H9 (cell line): ENCODE measurements at regions not wholly inside any gene's neighbourhood (a gene's known extent, or its start where the extent isn't known, plus 50 kb on each side); places are given as distances from the start of the nearest gene placed in this dataset.

ENCODE experiments used
- DNase-seq: peaks from one replicate; pipeline ENCODE4 v3.0.0-alpha.2; 2017
- H2AFZ ChIP-seq: one replicate; pipeline ENCODE4 v1.6.1; 2013; ENCODE audit warnings: mild to moderate bottlenecking, low read length, control low read depth, moderate library complexity
- H2AK5ac ChIP-seq: 2 replicates; pipeline ENCODE4 v1.6.1; 2013; ENCODE audit warnings: low read length, control low read depth, mixed read lengths; ENCODE audit not compliant: insufficient read length
- H2BK120ac ChIP-seq: one replicate; pipeline ENCODE4 v1.6.1; 2013; ENCODE audit warnings: low read depth, mild to moderate bottlenecking, low read length, control low read depth, inconsistent platforms; ENCODE audit not compliant: poor library complexity, severe bottlenecking
- H2BK12ac ChIP-seq: 2 replicates; pipeline ENCODE4 v1.6.1; 2013; ENCODE audit warnings: low read length, control low read depth, mixed read lengths, low read depth; ENCODE audit not compliant: insufficient read length
- H2BK15ac ChIP-seq: 2 replicates; pipeline ENCODE4 v1.6.1; 2013; ENCODE audit warnings: low read depth, low read length, control low read depth
- H2BK20ac ChIP-seq: one replicate; pipeline ENCODE4 v1.6.1; 2013; ENCODE audit warnings: low read depth, mild to moderate bottlenecking, low read length, control low read depth, inconsistent platforms; ENCODE audit not compliant: poor library complexity, severe bottlenecking
- H2BK5ac ChIP-seq: 2 replicates; pipeline ENCODE4 v1.6.1; 2013; ENCODE audit warnings: low read length, control low read depth, mixed read lengths; ENCODE audit not compliant: insufficient read length
- H3K14ac ChIP-seq: 2 replicates; pipeline ENCODE4 v1.6.1; 2013; ENCODE audit warnings: low read length, control low read depth; ENCODE audit not compliant: insufficient read depth
- H3K18ac ChIP-seq: 2 replicates; pipeline ENCODE4 v1.6.1; 2013; ENCODE audit warnings: low read depth, mild to moderate bottlenecking, mixed read lengths, low read length, control low read depth; ENCODE audit not compliant: insufficient read length
- H3K23ac ChIP-seq: 2 replicates; pipeline ENCODE4 v1.6.1; 2013; ENCODE audit warnings: low read length, control low read depth, mixed read lengths, low read depth; ENCODE audit not compliant: insufficient read length
- H3K23me2 ChIP-seq: 2 replicates; pipeline ENCODE4 v1.6.1; 2013; ENCODE audit warnings: low read depth, mild to moderate bottlenecking, mixed read lengths, low read length, control low read depth; ENCODE audit not compliant: insufficient read length, poor library complexity, severe bottlenecking
- H3K27ac ChIP-seq: 2 replicates; pipeline ENCODE4 v1.5.1; 2013; ENCODE audit warnings: low read length, control low read depth, mixed read lengths, low read depth; ENCODE audit not compliant: insufficient read length
- H3K27me3 ChIP-seq: 2 replicates; pipeline ENCODE4 v1.6.1; 2013; ENCODE audit warnings: low read length, control low read depth, inconsistent platforms; ENCODE audit not compliant: insufficient read depth
- H3K4ac ChIP-seq: 2 replicates; pipeline ENCODE4 v1.6.1; 2013; ENCODE audit warnings: low read depth, mild to moderate bottlenecking, control low read depth, inconsistent platforms, low read length, moderate library complexity
- H3K4me1 ChIP-seq: 2 replicates; pipeline ENCODE4 v1.6.1; 2013; ENCODE audit warnings: low read length, control low read depth, inconsistent platforms; ENCODE audit not compliant: insufficient read depth
- H3K4me2 ChIP-seq: 2 replicates; pipeline ENCODE4 v1.6.1; 2013; ENCODE audit warnings: low read length, control low read depth, mixed read lengths; ENCODE audit not compliant: insufficient read length, insufficient read depth
- H3K56ac ChIP-seq: 2 replicates; pipeline ENCODE4 v1.6.1; 2013; ENCODE audit warnings: low read depth, mild to moderate bottlenecking, mixed read lengths, low read length, control low read depth; ENCODE audit not compliant: insufficient read length
- H3K79me1 ChIP-seq: 2 replicates; pipeline ENCODE4 v1.6.1; 2013; ENCODE audit warnings: low read depth, mild to moderate bottlenecking, moderate library complexity, low read length, control low read depth, inconsistent platforms; ENCODE audit not compliant: insufficient read depth, poor library complexity, severe bottlenecking
- H3K79me2 ChIP-seq: 2 replicates; pipeline ENCODE4 v1.6.1; 2013; ENCODE audit warnings: low read length, control low read depth, inconsistent platforms; ENCODE audit not compliant: insufficient read depth
- H3K9ac ChIP-seq: 2 replicates; pipeline ENCODE4 v1.6.1; 2013; ENCODE audit warnings: low read length, control low read depth, mixed read lengths; ENCODE audit not compliant: insufficient read length; ENCODE audit errors: extremely low read depth
- H3K9me3 ChIP-seq: one replicate; pipeline ENCODE4 v1.6.1; 2013; ENCODE audit warnings: low read depth, low read length, inconsistent platforms; ENCODE audit not compliant: control insufficient read depth
- H3T11ph ChIP-seq: one replicate; pipeline ENCODE4 v1.6.1; 2013; ENCODE audit warnings: mild to moderate bottlenecking, low read length, control low read depth, inconsistent platforms
- H4K20me1 ChIP-seq: one replicate; pipeline ENCODE4 v1.6.1; 2013; ENCODE audit not compliant: control insufficient read depth, insufficient read length, insufficient read depth
- H4K5ac ChIP-seq: 2 replicates; pipeline ENCODE4 v1.6.1; 2013; ENCODE audit warnings: low read depth, mild to moderate bottlenecking, mixed read lengths, low read length, control low read depth; ENCODE audit not compliant: insufficient read length
- H4K8ac ChIP-seq: replicated peaks from 2 replicates; pipeline ENCODE4 v1.6.1; 2013; ENCODE audit warnings: low read length, control low read depth, mixed read lengths, low read depth; ENCODE audit not compliant: insufficient read length
- H4K91ac ChIP-seq: 2 replicates; pipeline ENCODE4 v1.6.1; 2013; ENCODE audit warnings: low read depth, mild to moderate bottlenecking, moderate library complexity, mixed read lengths, low read length, control low read depth; ENCODE audit not compliant: insufficient read length
- H3K27ac Mint-ChIP-seq, 3 experiments: 2 replicates in 2 of 3; 3 replicates in 1 of 3; pipeline ENCODE4 v1.8.0; 2020 to 2021; ENCODE audit warnings: mixed read lengths in 3 of 3, mild to moderate bottlenecking in 1 of 3, moderate library complexity in 1 of 3
- H3K27me3 Mint-ChIP-seq: 2 replicates; pipeline ENCODE4 v1.8.0; 2021; ENCODE audit warnings: low read depth, mild to moderate bottlenecking, moderate library complexity, mixed read lengths
- H3K36me3 Mint-ChIP-seq, 3 experiments: 2 replicates in 2 of 3; 3 replicates in 1 of 3; pipeline ENCODE4 v1.8.0; 2020 to 2021; ENCODE audit warnings: low read depth in 3 of 3, mixed read lengths in 3 of 3; ENCODE audit not compliant: insufficient read depth in 1 of 3
- H3K4me1 Mint-ChIP-seq, 2 experiments: 2 replicates each; pipeline ENCODE4 v1.8.0; 2020; ENCODE audit warnings: mixed read lengths in 2 of 2
- H3K4me3 Mint-ChIP-seq, 2 experiments: 2 replicates in 1 of 2; 3 replicates in 1 of 2; pipeline ENCODE4 v1.8.0; 2020 to 2021; ENCODE audit warnings: mild to moderate bottlenecking in 2 of 2, mixed read lengths in 2 of 2, moderate library complexity in 1 of 2
- H3K9me3 Mint-ChIP-seq, 2 experiments: 2 replicates in 1 of 2; 3 replicates in 1 of 2; pipeline ENCODE4 v1.8.0; 2020; ENCODE audit warnings: mild to moderate bottlenecking in 2 of 2, mixed read lengths in 2 of 2, moderate library complexity in 1 of 2
- TF ChIP-seq, protein P1 (sequence below): fragments of 200-600 bp; sonication (generic); conservative IDR thresholded peaks from 3 replicates; pipeline ENCODE4 v1.8.0; 2021; ENCODE audit warnings: antibody characterized with exemption, mild to moderate bottlenecking

DNA sequence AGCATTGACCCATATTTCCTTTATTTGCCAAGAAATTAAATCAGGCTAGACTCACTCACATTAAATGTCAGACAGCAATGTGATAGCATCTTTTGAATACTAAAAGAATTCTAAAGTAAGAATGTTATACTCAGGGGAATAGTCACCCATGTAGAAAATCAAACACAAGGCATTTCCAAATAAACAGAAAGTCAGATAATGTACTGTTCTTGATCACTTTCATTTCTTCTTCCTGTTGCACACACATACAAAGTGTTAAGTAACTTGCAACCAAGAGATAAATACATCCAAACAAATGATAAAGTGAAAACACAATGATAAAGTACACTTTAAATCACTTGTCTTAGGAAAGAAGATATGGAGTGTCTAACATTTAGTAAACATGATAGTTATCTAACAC, 1366.6 kb upstream of the MIR17HG start:
- H3K9me3 Mint-ChIP-seq, result no peaks in the 10 kb centered on the region
- Histone ChIP-seq H4K20me1 (no peaks in the 10 kb centered on the region), H3K27me3 (no peaks in the 10 kb centered on the region), H3K79me2 (no peaks in the 10 kb centered on the region), H3K27ac (no peak overlapping the region), H3K4me2 (no peak overlapping the region), H4K5ac (no peak overlapping the region), H3K9me3 (no peaks in the 10 kb centered on the region), H4K8ac (no peak overlapping the region), H2AK5ac (no peak overlapping the region), H2BK120ac (no peak overlapping the region), H2BK15ac (no peak overlapping the region), H3K18ac (no peak overlapping the region), H3K56ac (no peak overlapping the region), H3K23ac (no peak overlapping the region), H2BK12ac (no peak overlapping the region), H3K4me1 (no peaks in the 10 kb centered on the region; the same call in 1 of the 2 replicates), H2BK5ac (no peak overlapping the region), H2BK20ac (no peak overlapping the region), H3K23me2 (no peaks in the 10 kb centered on the region), H3K9ac (no peak overlapping the region), H4K91ac (no peak overlapping the region), H3K14ac (no peak overlapping the region), H3K79me1 (no peaks in the 10 kb centered on the region), H3T11ph (no peak overlapping the region), H3K4ac (no peak overlapping the region), H2AFZ (no peak overlapping the region)
- peaks cover 14 to 19% of the 10 kb centered on the region in 2 experiments for H3K4me1 Mint-ChIP-seq
- TF ChIP-seq, protein P1, sequence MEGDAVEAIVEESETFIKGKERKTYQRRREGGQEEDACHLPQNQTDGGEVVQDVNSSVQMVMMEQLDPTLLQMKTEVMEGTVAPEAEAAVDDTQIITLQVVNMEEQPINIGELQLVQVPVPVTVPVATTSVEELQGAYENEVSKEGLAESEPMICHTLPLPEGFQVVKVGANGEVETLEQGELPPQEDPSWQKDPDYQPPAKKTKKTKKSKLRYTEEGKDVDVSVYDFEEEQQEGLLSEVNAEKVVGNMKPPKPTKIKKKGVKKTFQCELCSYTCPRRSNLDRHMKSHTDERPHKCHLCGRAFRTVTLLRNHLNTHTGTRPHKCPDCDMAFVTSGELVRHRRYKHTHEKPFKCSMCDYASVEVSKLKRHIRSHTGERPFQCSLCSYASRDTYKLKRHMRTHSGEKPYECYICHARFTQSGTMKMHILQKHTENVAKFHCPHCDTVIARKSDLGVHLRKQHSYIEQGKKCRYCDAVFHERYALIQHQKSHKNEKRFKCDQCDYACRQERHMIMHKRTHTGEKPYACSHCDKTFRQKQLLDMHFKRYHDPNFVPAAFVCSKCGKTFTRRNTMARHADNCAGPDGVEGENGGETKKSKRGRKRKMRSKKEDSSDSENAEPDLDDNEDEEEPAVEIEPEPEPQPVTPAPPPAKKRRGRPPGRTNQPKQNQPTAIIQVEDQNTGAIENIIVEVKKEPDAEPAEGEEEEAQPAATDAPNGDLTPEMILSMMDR, result no peak
- H3K27me3 Mint-ChIP-seq, result no peaks in the 10 kb centered on the region
- H3K27ac Mint-ChIP-seq, result no peak overlapping the region
- no peak overlapping the region for H3K4me3 Mint-ChIP-seq
- DNase-seq, result no peak
- no peaks in the 10 kb centered on the region for H3K36me3 Mint-ChIP-seq
